T-cell (primary cell): ENCODE measurements at regions not wholly inside any gene's neighbourhood (a gene's known extent, or its start where the extent isn't known, plus 50 kb on each side); places are given as distances from the start of the nearest gene placed in this dataset.

Experiments
- ATAC-seq, 4 experiments: fragments of 200-7000 bp in 3 of 4; fragments of 150-1000 bp in 1 of 4; cut with Tn5 transposase; replicated peaks in 1 of 4; 1 replicate in 3 of 4; 2 replicates in 1 of 4; pipeline ENCODE4 v1.10.0; 2021; ENCODE audit warnings: moderate library complexity in 3 of 4, mild to moderate bottlenecking in 2 of 4, moderate number of reproducible peaks in 1 of 4
- CTCF ChIA-PET, 2 donors: fragments of 300-600 bp; sonication (Branson Sonifier 250); formaldehyde crosslinking; loops; one replicate each; lab custom pipeline; 2022; ENCODE audit warnings: antibody characterized with exemption in 2 of 2; lab: Charles Lee
- POLR2A ChIA-PET, 2 donors: fragments of 300-600 bp; sonication (Branson Sonifier 250); formaldehyde crosslinking; loops; one replicate each; lab custom pipeline; 2022; ENCODE audit warnings: antibody characterized with exemption in 2 of 2; lab: Charles Lee
- DNase-seq, 35 experiments: peaks; one replicate each; pipeline versions ENCODE4 v3.0.0 to v3.0.0-alpha.2; 2013 to 2023
- H3K27ac ChIP-seq: one replicate; pipeline ENCODE4 v1.5.1; 2013; ENCODE audit warnings: low read length
- H3K27me3 ChIP-seq, 2 experiments: replicated peaks in 1 of 2; 1 replicate in 1 of 2; 2 replicates in 1 of 2; pipeline versions ENCODE4 v1.6.1 to v1.7.0; 2013; ENCODE audit warnings: low read length in 1 of 2, mixed read lengths in 1 of 2; ENCODE audit not compliant: control insufficient read depth in 2 of 2, insufficient read depth in 2 of 2; ENCODE audit errors: extremely low read depth in 1 of 2
- H3K36me3 ChIP-seq, 2 donors: 1 replicate in 1 of 2; 2 replicates in 1 of 2; pipeline versions ENCODE4 v1.6.1 to v1.7.0; 2013; ENCODE audit warnings: low read length in 1 of 2; ENCODE audit not compliant: control insufficient read depth in 2 of 2, insufficient read depth in 1 of 2; ENCODE audit errors: extremely low read depth in 1 of 2
- H3K4me1 ChIP-seq, 2 experiments: 1 replicate in 1 of 2; 2 replicates in 1 of 2; pipeline versions ENCODE4 v1.6.1 to v1.7.0; 2013; ENCODE audit warnings: low read length in 2 of 2, mixed read lengths in 1 of 2; ENCODE audit not compliant: insufficient read depth in 2 of 2, control insufficient read depth in 1 of 2; ENCODE audit errors: extremely low read depth in 1 of 2
- H3K4me3 ChIP-seq, 2 donors: 1 replicate in 1 of 2; 2 replicates in 1 of 2; pipeline versions ENCODE4 v1.5.1 to v1.7.0; 2013; ENCODE audit warnings: mild to moderate bottlenecking in 2 of 2, low read length in 1 of 2, moderate library complexity in 1 of 2; ENCODE audit not compliant: control insufficient read depth in 1 of 2; ENCODE audit errors: extremely low read depth in 1 of 2
- H3K9me3 ChIP-seq: 2 replicates; pipeline ENCODE4 v1.7.0; 2013
- H3K27ac Mint-ChIP-seq, 2 donors: one replicate each; pipeline ENCODE4 v1.8.0; 2020 to 2021; ENCODE audit warnings: mild to moderate bottlenecking in 2 of 2, mixed read lengths in 2 of 2
- H3K27me3 Mint-ChIP-seq, 2 donors: one replicate each; pipeline ENCODE4 v1.8.0; 2021 to 2022; ENCODE audit warnings: mixed read lengths in 2 of 2
- H3K36me3 Mint-ChIP-seq: one replicate; pipeline ENCODE4 v1.8.0; 2021; ENCODE audit warnings: mixed read lengths
- H3K4me1 Mint-ChIP-seq, 3 donors: one replicate each; pipeline ENCODE4 v1.8.0; 2020 to 2022; ENCODE audit warnings: mixed read lengths in 3 of 3, mild to moderate bottlenecking in 1 of 3
- H3K4me3 Mint-ChIP-seq, 3 donors: one replicate each; pipeline ENCODE4 v1.8.0; 2020 to 2022; ENCODE audit warnings: mild to moderate bottlenecking in 3 of 3, mixed read lengths in 3 of 3, moderate library complexity in 3 of 3
- H3K9me3 Mint-ChIP-seq, 3 donors: one replicate each; pipeline ENCODE4 v1.8.0; 2020 to 2022; ENCODE audit warnings: mixed read lengths in 3 of 3
- WGBS: methylation state at CpG from one replicate; pipeline ENCODE4 v1.1.5; 2013; ENCODE audit warnings: missing lambda C conversion rate; ENCODE audit not compliant: insufficient coverage; 5-methylcytosine and 5-hydroxymethylcytosine counted together

DNA sequence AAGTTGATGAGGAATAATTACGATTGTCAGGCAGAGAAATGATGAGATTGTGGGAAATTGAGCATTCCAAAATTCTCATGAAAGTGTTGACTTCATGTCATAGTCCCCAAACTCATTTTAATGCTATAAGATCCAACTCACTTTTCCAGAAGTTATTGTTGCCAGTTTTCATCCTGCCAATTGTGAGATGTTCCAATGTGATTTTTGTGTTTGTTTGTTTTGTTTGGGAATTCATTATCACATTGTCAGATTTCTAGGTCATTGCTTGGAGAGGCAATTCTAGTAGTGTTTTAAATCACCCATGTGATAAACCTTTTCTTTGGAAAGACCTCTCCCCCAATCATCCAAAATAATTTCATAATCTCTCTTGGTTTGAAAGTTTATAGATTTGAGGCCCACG is 86.0 kb upstream of the ACVR2A start:
- WGBS, result no CpG with 5 or more reads among the region's 2 CpGs
- H3K9me3 Mint-ChIP-seq, result peaks cover 0 to 3% (median 3%) of the 10 kb centered on the region in 3 donors
- no peak overlapping the region for H3K27ac Mint-ChIP-seq
- POLR2A ChIA-PET, result no interaction called here
- CTCF ChIA-PET, result no interaction called here
- H3K4me3 Mint-ChIP-seq, result no peak overlapping the region
- Histone ChIP-seq H3K9me3 (no peaks in the 10 kb centered on the region), H3K4me3 (no peak overlapping the region), H3K36me3 (no peaks in the 10 kb centered on the region), H3K4me1 (no peaks in the 10 kb centered on the region), H3K27ac (no peak overlapping the region), H3K27me3 (no peaks in the 10 kb centered on the region)
- no peaks in the 10 kb centered on the region for H3K36me3 Mint-ChIP-seq
- no peak for ATAC-seq
- DNase-seq, result no peak
- no peaks in the 10 kb centered on the region for H3K27me3 Mint-ChIP-seq
- H3K4me1 Mint-ChIP-seq, result no peaks in the 10 kb centered on the region

- Histone ChIP-seq H3K27me3 (no peaks in the 10 kb centered on the region), H3K36me3 (no peaks in the 10 kb centered on the region), H3K4me1 (no peaks in the 10 kb centered on the region), H3K27ac (no peak overlapping the region), H3K9me3 (no peaks in the 10 kb centered on the region), H3K4me3 (no peak overlapping the region)
- Mint-ChIP-seq H3K36me3 (no peaks in the 10 kb centered on the region), H3K4me3 (no peak overlapping the region), H3K4me1 (no peaks in the 10 kb centered on the region), H3K27ac (no peak overlapping the region), H3K9me3 (no peaks in the 10 kb centered on the region), H3K27me3 (no peaks in the 10 kb centered on the region)
- no peak for DNase-seq
- ChIA-PET POLR2A (no interaction called here), CTCF (no interaction called here)
- no peak for ATAC-seq
- WGBS, result no CpG with 5 or more reads among the region's 2 CpGs
These were observed 88.8 kb upstream of the ACVR2A start for GRCh38 chr2:147756069-147756468.

DNA sequence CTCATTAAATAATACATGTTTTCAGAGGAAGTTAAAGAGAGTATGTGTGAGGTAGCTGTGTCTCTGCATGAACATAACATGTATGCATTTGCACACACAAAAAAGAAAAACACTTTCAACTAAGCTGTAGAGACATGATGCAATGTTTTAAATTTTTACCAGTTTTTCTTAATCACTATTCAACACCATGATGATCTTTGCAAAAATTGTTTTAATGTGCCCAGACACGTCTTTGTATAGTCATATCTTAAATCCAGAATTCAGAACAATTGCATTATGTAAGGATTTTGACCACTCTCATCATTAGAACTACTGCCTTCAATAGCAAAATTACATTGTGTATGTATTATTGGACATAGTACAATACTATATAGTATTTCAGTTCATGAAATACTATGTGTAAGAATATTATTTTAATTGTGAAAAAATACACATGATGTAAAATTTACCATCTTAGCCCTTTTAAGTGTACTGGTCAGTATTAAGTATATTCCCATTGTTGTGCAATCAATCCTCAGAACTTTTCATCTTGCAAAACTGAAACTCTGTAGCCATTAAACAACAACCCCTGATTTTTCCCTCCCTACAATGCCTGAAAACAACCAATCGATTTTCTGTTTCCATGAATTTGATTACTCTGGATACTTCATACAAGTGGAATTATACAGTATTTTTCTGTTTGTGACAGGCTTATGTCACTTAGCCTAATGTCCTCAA is 104.5 kb upstream of the ACVR2A start:
- Histone ChIP-seq H3K27me3 (no peaks in the 10 kb centered on the region), H3K9me3 (no peaks in the 10 kb centered on the region), H3K4me3 (no peak overlapping the region), H3K27ac (no peak overlapping the region), H3K36me3 (no peaks in the 10 kb centered on the region), H3K4me1 (no peaks in the 10 kb centered on the region)
- DNase-seq, result no peak
- ATAC-seq, result no peak
- no CpG with 5 or more reads among the region's 2 CpGs for WGBS
- no peaks in the 10 kb centered on the region for H3K4me1 Mint-ChIP-seq
- CTCF ChIA-PET, result no interaction called here
- H3K9me3 Mint-ChIP-seq, result peaks cover 0 to 3% (median 2%) of the 10 kb centered on the region in 3 donors
- H3K36me3 Mint-ChIP-seq, result no peaks in the 10 kb centered on the region
- POLR2A ChIA-PET, result no interaction called here
- no peaks in the 10 kb centered on the region for H3K27me3 Mint-ChIP-seq
- no peak overlapping the region for H3K4me3 Mint-ChIP-seq
- H3K27ac Mint-ChIP-seq, result no peak overlapping the region

- POLR2A ChIA-PET, result no interaction called here
- ATAC-seq, result no peak
- Histone ChIP-seq H3K27me3 (no peaks in the 10 kb centered on the region), H3K4me1 (no peaks in the 10 kb centered on the region), H3K9me3 (no peaks in the 10 kb centered on the region), H3K4me3 (no peak overlapping the region), H3K27ac (no peak overlapping the region), H3K36me3 (no peaks in the 10 kb centered on the region)
- H3K9me3 Mint-ChIP-seq, result peaks cover 0 to 6% (median 5%) of the 10 kb centered on the region in 3 donors
- H3K36me3 Mint-ChIP-seq, result no peaks in the 10 kb centered on the region
- H3K4me3 Mint-ChIP-seq, result no peak overlapping the region
- no peaks in the 10 kb centered on the region for H3K27me3 Mint-ChIP-seq
- no CpG with 5 or more reads among the region's 3 CpGs for WGBS
- no peak overlapping the region for H3K27ac Mint-ChIP-seq
- CTCF ChIA-PET, result no interaction called here
- H3K4me1 Mint-ChIP-seq, result no peaks in the 10 kb centered on the region
- no peak for DNase-seq
These were observed 105.3 kb upstream of the ACVR2A start for GRCh38 chr2:147739508-147739907.

DNA sequence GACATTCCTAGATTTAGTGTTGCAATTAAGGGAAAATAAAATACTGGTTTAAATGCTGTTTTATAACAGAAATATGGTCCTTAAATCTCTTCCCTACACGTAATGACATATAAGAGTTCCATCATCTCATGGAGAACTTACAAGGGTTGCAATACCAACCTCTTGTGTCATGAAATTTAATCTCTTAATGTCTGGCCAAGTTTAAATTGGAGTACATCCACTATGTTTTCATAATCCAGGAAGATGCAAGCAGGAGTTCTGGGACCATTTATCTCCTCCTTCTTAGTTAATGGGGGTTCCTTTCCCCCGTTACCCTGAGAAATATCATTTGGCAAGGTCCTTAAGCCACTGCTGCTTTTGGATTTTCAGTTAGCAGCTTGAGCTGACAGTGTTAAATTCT is 126.0 kb upstream of the ACVR2A start:
- H3K4me3 Mint-ChIP-seq, result no peak overlapping the region
- H3K27me3 ChIP-seq, result no peaks in the 10 kb centered on the region
- H3K9me3 ChIP-seq, result no peaks in the 10 kb centered on the region
- peaks cover 2 to 4% of the 10 kb centered on the region in 2 donors for H3K27me3 Mint-ChIP-seq
- no peak overlapping the region for H3K4me3 ChIP-seq
- ChIA-PET CTCF (no interaction called here), POLR2A (no interaction called here)
- H3K4me1 Mint-ChIP-seq, result no peaks in the 10 kb centered on the region
- DNase-seq, result no peak
- H3K27ac Mint-ChIP-seq, result no peak overlapping the region
- no peak for ATAC-seq
- H3K9me3 Mint-ChIP-seq, result peaks cover 0 to 3% (median 0%) of the 10 kb centered on the region in 3 donors
- no peaks in the 10 kb centered on the region for H3K36me3 ChIP-seq
- no peaks in the 10 kb centered on the region for H3K36me3 Mint-ChIP-seq
- H3K4me1 ChIP-seq, result no peaks in the 10 kb centered on the region
- no CpG with 5 or more reads among the region's 2 CpGs for WGBS
- no peak overlapping the region for H3K27ac ChIP-seq

DNA sequence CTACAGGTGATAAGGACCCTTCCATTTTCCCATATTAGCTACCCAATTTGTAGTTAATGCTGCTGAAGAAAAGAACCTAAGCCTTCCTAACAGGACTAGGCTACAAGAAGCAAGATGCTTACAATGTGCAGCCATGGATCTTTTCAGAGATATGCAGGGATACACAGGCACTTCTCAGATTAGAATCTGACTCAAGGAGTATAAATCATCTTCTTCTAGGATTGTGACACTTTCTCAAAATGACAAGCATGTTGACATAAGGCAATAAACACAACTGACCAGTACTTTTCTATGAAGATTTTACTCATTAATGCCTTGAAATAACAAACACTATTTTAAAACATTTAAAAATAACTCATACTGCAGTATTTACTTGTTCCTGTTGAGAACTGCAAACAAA is 127.9 kb upstream of the ACVR2A start:
- Histone ChIP-seq H3K36me3 (no peaks in the 10 kb centered on the region), H3K4me1 (no peaks in the 10 kb centered on the region), H3K4me3 (no peak overlapping the region), H3K9me3 (no peaks in the 10 kb centered on the region), H3K27ac (no peak overlapping the region), H3K27me3 (no peaks in the 10 kb centered on the region)
- Mint-ChIP-seq H3K36me3 (peaks cover 4% of the 10 kb centered on the region), H3K9me3 (peaks cover 6 to 15% (median 15%) of the 10 kb centered on the region in 3 donors), H3K27me3 (peaks cover 2 to 4% of the 10 kb centered on the region in 2 donors), H3K27ac (no peak overlapping the region), H3K4me1 (no peaks in the 10 kb centered on the region), H3K4me3 (no peak overlapping the region)
- ATAC-seq (no peak), DNase-seq (no peak)
- CTCF ChIA-PET, result no interaction called here
- POLR2A ChIA-PET, result no interaction called here

GRCh38 chr2:147715807-147716206 is 129.0 kb upstream of the ACVR2A start:
- Histone ChIP-seq H3K9me3 (no peaks in the 10 kb centered on the region), H3K4me1 (no peaks in the 10 kb centered on the region), H3K27ac (no peak overlapping the region), H3K27me3 (no peaks in the 10 kb centered on the region), H3K36me3 (no peaks in the 10 kb centered on the region), H3K4me3 (no peak overlapping the region)
- ChIA-PET CTCF (interaction anchor here in 1 of 2 donors (0.7 kb wide), 1 partner anchor 613 kb away, joined by 8 read pairs; no protein-coding TSS in a partner anchor), POLR2A (no interaction called here)
- peaks cover 4% of the 10 kb centered on the region for H3K36me3 Mint-ChIP-seq
- DNase-seq, result no peak
- H3K4me1 Mint-ChIP-seq, result no peaks in the 10 kb centered on the region
- peaks cover 6 to 25% (median 23%) of the 10 kb centered on the region in 3 donors for H3K9me3 Mint-ChIP-seq
- H3K27ac Mint-ChIP-seq, result no peak overlapping the region
- peaks cover 2 to 4% of the 10 kb centered on the region in 2 donors for H3K27me3 Mint-ChIP-seq
- ATAC-seq, result no peak
- H3K4me3 Mint-ChIP-seq, result no peak overlapping the region
